ENCODE measurements at regions not wholly inside any gene's neighbourhood (a gene's known extent, or its start where the extent isn't known, plus 50 kb on each side); places are given as distances from the start of the nearest gene placed in this dataset.

DNA sequence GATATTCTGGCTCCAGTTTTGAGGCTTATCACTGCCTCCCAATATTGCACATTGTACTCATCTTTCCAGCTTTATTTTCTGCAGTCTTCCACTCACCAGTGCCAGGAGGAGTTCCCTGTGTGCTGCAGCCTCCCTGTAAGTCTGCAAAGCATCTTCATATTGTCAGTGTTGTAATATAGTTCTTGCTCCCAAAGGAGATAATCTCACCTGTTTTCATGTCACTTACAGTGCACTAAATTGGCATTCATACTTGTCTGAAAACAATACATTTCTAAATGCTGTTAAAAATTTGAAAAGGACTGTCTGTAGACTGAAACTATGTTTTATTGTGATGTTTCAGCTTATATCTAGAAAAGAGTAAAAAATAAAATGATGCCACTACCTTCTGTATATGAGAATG, 146.8 kb upstream of the TMTC1 start:
- DNase-seq (ENCODE audit: low read depth in 1 of 2, low spot score in 1 of 2) (no peak), ATAC-seq (no peak), FAIRE-seq (no peak)
- ChIA-PET POLR2A (no interaction called here), CTCF (no interaction called here)
- Histone ChIP-seq H3K4me2 (no peak overlapping the region), H3K9me3 (no peaks in the 10 kb centered on the region), H3K4me3 (no peak overlapping the region), H3K4me1 (no peaks in the 10 kb centered on the region), H3K27ac (no peak overlapping the region)
- no peak for TF ChIP-seq ZC3H11A (IDR thresholded peaks at IDR 0.05)
- no peak for TF ChIP-seq POLR2AphosphoS2 (conservative IDR thresholded peaks at IDR 0.05; ENCODE audit: low read length)
- TF ChIP-seq, protein P1, sequence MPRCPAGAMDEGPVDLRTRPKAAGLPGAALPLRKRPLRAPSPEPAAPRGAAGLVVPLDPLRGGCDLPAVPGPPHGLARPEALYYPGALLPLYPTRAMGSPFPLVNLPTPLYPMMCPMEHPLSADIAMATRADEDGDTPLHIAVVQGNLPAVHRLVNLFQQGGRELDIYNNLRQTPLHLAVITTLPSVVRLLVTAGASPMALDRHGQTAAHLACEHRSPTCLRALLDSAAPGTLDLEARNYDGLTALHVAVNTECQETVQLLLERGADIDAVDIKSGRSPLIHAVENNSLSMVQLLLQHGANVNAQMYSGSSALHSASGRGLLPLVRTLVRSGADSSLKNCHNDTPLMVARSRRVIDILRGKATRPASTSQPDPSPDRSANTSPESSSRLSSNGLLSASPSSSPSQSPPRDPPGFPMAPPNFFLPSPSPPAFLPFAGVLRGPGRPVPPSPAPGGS (IDR thresholded peaks at IDR 0.05), result no peak
- TF ChIP-seq FOXS1 (CRISPR knock-in tag; IDR thresholded peaks at IDR 0.05), result no peak
- TF ChIP-seq ZNF302 (CRISPR knock-in tag; IDR thresholded peaks at IDR 0.05), result no peak
- no peak for TF ChIP-seq RARB (CRISPR knock-in tag; IDR thresholded peaks at IDR 0.05)
- no peak for TF ChIP-seq HOXB5 (CRISPR knock-in tag; IDR thresholded peaks at IDR 0.05)
- no peak for TF ChIP-seq FOSL2 (IDR thresholded peaks at IDR 0.05)
- TF ChIP-seq FOSL2 (CRISPR knock-in tag; IDR thresholded peaks at IDR 0.05), result no peak
- no peak for TF ChIP-seq NR3C1 (IDR thresholded peaks at IDR 0.05)
- TF ChIP-seq CEBPB (IDR thresholded peaks at IDR 0.05), result no peak
- no peak for TF ChIP-seq EHF (CRISPR knock-in tag; IDR thresholded peaks at IDR 0.05)
- TF ChIP-seq, protein P2, sequence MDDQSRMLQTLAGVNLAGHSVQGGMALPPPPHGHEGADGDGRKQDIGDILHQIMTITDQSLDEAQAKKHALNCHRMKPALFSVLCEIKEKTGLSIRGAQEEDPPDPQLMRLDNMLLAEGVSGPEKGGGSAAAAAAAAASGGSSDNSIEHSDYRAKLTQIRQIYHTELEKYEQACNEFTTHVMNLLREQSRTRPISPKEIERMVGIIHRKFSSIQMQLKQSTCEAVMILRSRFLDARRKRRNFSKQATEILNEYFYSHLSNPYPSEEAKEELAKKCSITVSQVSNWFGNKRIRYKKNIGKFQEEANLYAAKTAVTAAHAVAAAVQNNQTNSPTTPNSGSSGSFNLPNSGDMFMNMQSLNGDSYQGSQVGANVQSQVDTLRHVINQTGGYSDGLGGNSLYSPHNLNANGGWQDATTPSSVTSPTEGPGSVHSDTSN (IDR thresholded peaks at IDR 0.05), result no peak
- no peak for TF ChIP-seq MAFK (IDR thresholded peaks at IDR 0.05; ENCODE audit: partially characterized antibody)
- no peak for TF ChIP-seq SREBF2 (IDR thresholded peaks at IDR 0.05)
- no peak for TF ChIP-seq TP53 (CRISPR knock-in tag; IDR thresholded peaks at IDR 0.05)

DNA sequence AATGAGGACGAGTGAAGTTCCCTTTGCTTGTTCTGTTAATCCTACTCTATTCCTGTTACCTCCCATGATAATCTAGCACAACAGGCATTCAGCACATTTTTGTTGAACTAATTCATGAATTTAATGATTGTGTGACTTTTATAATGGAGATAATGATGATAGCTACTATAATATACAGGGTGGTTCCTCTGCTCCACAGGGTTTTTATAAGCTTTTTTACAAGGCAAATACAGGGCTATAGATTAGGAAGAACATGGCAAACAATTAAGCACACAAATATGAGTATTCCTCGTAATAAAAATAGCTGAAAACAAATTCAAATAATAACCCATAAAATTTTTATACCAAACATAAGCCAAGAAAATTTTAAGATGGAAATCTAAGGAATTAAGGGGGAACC, 145.6 kb upstream of the TMTC1 start:
- H3K4me2 ChIP-seq, result no peak overlapping the region
- no peaks in the 10 kb centered on the region for H3K4me1 ChIP-seq
- ChIA-PET POLR2A (no interaction called here), CTCF (no interaction called here)
- FAIRE-seq (no peak), DNase-seq (ENCODE audit: low read depth in 1 of 2, low spot score in 1 of 2) (no peak), ATAC-seq (no peak)
- no peak overlapping the region for H3K4me3 ChIP-seq
- no peak overlapping the region for H3K27ac ChIP-seq
- 0% methylated on average over 2 of the region's 2 CpGs for WGBS (ENCODE audit: missing lambda C conversion rate)
- no peaks in the 10 kb centered on the region for H3K9me3 ChIP-seq
- TF ChIP-seq, protein P3, sequence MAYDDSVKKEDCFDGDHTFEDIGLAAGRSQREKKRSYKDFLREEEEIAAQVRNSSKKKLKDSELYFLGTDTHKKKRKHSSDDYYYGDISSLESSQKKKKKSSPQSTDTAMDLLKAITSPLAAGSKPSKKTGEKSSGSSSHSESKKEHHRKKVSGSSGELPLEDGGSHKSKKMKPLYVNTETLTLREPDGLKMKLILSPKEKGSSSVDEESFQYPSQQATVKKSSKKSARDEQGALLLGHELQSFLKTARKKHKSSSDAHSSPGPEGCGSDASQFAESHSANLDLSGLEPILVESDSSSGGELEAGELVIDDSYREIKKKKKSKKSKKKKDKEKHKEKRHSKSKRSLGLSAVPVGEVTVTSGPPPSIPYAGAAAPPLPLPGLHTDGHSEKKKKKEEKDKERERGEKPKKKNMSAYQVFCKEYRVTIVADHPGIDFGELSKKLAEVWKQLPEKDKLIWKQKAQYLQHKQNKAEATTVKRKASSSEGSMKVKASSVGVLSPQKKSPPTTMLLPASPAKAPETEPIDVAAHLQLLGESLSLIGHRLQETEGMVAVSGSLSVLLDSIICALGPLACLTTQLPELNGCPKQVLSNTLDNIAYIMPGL (CRISPR knock-in tag; IDR thresholded peaks at IDR 0.05; ENCODE audit: borderline replicate concordance), result no peak
- TF ChIP-seq, protein P4, sequence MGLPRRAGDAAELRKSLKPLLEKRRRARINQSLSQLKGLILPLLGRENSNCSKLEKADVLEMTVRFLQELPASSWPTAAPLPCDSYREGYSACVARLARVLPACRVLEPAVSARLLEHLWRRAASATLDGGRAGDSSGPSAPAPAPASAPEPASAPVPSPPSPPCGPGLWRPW (IDR thresholded peaks at IDR 0.05), result no peak
- no peak for TF ChIP-seq CHD2 (IDR thresholded peaks at IDR 0.05; ENCODE audit: low read length, partially characterized antibody)

DNA sequence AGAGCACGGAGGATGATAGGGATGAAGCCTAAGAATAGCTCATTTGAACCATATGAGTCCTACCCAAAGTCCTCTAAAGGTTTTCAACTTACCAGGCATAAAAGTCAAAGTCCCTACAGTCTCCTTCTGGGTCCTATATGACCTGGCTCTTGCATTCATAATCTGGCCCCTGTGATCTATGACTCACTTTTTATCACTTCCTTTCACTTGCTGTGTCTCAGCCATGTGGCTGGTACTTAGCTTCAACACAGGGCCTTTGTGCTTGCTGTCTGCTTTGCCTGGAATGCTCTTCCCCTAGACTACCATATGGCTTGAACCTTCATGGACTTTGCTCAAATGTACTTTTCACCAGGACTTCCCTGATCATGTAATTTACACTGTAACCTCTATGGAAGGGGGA, 137.6 kb upstream of the TMTC1 start:
- CTCF ChIA-PET, result no interaction called here
- no peak for ATAC-seq

More for the DNA sequence above, 137.6 kb upstream of the TMTC1 start:
- FAIRE-seq (no peak), DNase-seq (ENCODE audit: low read depth in 1 of 2, low spot score in 1 of 2) (no peak)
- no peak overlapping the region for H3K4me2 ChIP-seq
- no peak for TF ChIP-seq HOXB5 (CRISPR knock-in tag; IDR thresholded peaks at IDR 0.05)
- TF ChIP-seq, protein P3 (CRISPR knock-in tag; IDR thresholded peaks at IDR 0.05; ENCODE audit: borderline replicate concordance), result no peak
- no peak for TF ChIP-seq TFCP2L1 (CRISPR knock-in tag; IDR thresholded peaks at IDR 0.05)
- TF ChIP-seq, protein P5, sequence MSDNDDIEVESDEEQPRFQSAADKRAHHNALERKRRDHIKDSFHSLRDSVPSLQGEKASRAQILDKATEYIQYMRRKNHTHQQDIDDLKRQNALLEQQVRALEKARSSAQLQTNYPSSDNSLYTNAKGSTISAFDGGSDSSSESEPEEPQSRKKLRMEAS (IDR thresholded peaks at IDR 0.05), result no peak
- TF ChIP-seq GATA3 (IDR thresholded peaks at IDR 0.05; ENCODE audit: borderline replicate concordance), result no peak
- TF ChIP-seq HDAC2 (IDR thresholded peaks at IDR 0.05), result no peak
- no peak for TF ChIP-seq ZSCAN20 (CRISPR knock-in tag; IDR thresholded peaks at IDR 0.05)
- TF ChIP-seq CBX8 (IDR thresholded peaks at IDR 0.05), result no peak
- TF ChIP-seq BHLHE40 (IDR thresholded peaks at IDR 0.05; ENCODE audit: low read depth, low read length), result no peak
- TF ChIP-seq, protein P6, sequence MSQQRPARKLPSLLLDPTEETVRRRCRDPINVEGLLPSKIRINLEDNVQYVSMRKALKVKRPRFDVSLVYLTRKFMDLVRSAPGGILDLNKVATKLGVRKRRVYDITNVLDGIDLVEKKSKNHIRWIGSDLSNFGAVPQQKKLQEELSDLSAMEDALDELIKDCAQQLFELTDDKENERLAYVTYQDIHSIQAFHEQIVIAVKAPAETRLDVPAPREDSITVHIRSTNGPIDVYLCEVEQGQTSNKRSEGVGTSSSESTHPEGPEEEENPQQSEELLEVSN (IDR thresholded peaks at IDR 0.05; ENCODE audit: borderline replicate concordance, low read depth), result no peak
- no peak for TF ChIP-seq KDM1A (IDR thresholded peaks at IDR 0.05; ENCODE audit: low read depth)
- H3K4me3 ChIP-seq, result no peak overlapping the region
- no peak overlapping the region for H3K27ac ChIP-seq
- POLR2A ChIA-PET, result no interaction called here
- no peaks in the 10 kb centered on the region for H3K9me3 ChIP-seq
- 0% methylated on average over 1 of the region's 1 CpG for WGBS (ENCODE audit: missing lambda C conversion rate)
- H3K4me1 ChIP-seq, result no peaks in the 10 kb centered on the region

All from A549 (cell line).